ENCODE measurements at regions not wholly inside any gene's neighbourhood (a gene's known extent, or its start where the extent isn't known, plus 50 kb on each side); places are given as distances from the start of the nearest gene placed in this dataset.
"Not testable (repeated sequence)": the region's sequence is repeated elsewhere in the genome, so short reads cannot be mapped to it uniquely, and the experiment has no call there.

DNA sequence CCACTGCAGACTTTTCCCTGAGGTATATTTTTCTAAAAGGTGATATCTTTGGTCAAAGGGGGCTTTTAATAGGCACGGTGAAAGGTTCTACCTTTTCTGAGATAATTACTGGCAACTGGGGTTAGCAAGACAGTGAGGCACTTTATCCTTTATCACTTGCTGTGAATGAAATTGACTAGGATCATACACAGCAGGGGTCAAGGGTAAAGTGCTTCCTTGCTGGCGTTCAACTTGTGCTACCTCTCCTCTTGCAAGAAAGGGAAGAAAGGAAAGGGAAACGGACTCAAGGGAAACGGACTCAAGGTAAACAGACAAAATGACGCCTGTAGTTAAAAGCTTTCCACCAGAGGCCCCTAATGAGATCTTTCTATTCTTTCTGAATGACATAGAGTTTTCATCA is 78.6 kb upstream of the RAPGEF2 start:
- Mint-ChIP-seq H3K9me3 (no peaks in the 10 kb centered on the region), H3K4me3 (no peak overlapping the region), H3K27me3 (peaks cover 0 to 2% of the 10 kb centered on the region in 2 donors), H3K27ac (no peak overlapping the region), H3K4me1 (no peaks in the 10 kb centered on the region), H3K36me3 (no peaks in the 10 kb centered on the region)
- no peaks in the 10 kb centered on the region for H3K9me3 ChIP-seq (ENCODE audit: control insufficient read depth in 1 of 2, low read length in 2 of 2)
- intact Hi-C loops (cut with micrococcal nuclease): no loop called here
- DNase-seq: no peak
- H3K27me3 ChIP-seq (ENCODE audit: insufficient read depth, low read length): no peaks in the 10 kb centered on the region
- no peaks in the 10 kb centered on the region for H3K36me3 ChIP-seq (ENCODE audit: insufficient read depth, low read length)
- ChIA-PET CTCF (ENCODE audit: partially characterized antibody) (no interaction called here), POLR2A (ENCODE audit: partially characterized antibody) (no interaction called here)
- H3K27ac ChIP-seq (ENCODE audit: low read depth, low read length): no peak overlapping the region
- H3K4me1 ChIP-seq (ENCODE audit: insufficient read depth, low read length): no peaks in the 10 kb centered on the region
- no peak overlapping the region for H3K4me3 ChIP-seq (ENCODE audit: low read length in 2 of 2)

DNA sequence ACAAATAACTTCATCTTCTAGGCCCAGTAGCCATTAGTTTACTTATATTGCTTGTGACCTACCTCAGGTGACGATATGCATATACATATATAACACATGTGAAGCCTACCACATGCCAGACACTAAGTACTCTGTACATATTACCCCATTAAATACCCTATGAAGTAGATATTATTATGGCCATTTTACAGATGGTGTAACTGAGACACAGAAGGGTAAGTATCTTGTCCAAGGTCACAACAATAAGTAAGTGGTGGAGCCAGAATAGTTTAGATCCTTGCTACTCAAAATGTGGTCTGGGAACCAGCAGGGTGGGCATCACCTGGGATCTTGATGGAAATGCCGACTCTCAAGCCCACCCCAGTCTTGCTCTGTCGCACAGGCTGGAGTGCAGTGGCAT is 78.1 kb upstream of the RAPGEF2 start:
- ChIA-PET CTCF (ENCODE audit: partially characterized antibody) (no interaction called here), POLR2A (ENCODE audit: partially characterized antibody) (no interaction called here)
- H3K9me3 Mint-ChIP-seq: no peaks in the 10 kb centered on the region
- no peak overlapping the region for H3K27ac Mint-ChIP-seq
- no peaks in the 10 kb centered on the region for H3K4me1 Mint-ChIP-seq
- no peaks in the 10 kb centered on the region for H3K27me3 ChIP-seq (ENCODE audit: insufficient read depth, low read length)
- H3K36me3 Mint-ChIP-seq: no peaks in the 10 kb centered on the region
- H3K4me1 ChIP-seq (ENCODE audit: insufficient read depth, low read length): no peaks in the 10 kb centered on the region
- intact Hi-C loops (cut with micrococcal nuclease): no loop called here
- no peak for DNase-seq
- no peak overlapping the region for H3K4me3 Mint-ChIP-seq
- no peak overlapping the region for H3K27ac ChIP-seq (ENCODE audit: low read depth, low read length)
- H3K9me3 ChIP-seq (ENCODE audit: control insufficient read depth in 1 of 2, low read length in 2 of 2): no peaks in the 10 kb centered on the region
- H3K4me3 ChIP-seq (ENCODE audit: low read length in 2 of 2): no peak overlapping the region
- peaks cover 0 to 2% of the 10 kb centered on the region in 2 donors for H3K27me3 Mint-ChIP-seq
- H3K36me3 ChIP-seq (ENCODE audit: insufficient read depth, low read length): no peaks in the 10 kb centered on the region

DNA sequence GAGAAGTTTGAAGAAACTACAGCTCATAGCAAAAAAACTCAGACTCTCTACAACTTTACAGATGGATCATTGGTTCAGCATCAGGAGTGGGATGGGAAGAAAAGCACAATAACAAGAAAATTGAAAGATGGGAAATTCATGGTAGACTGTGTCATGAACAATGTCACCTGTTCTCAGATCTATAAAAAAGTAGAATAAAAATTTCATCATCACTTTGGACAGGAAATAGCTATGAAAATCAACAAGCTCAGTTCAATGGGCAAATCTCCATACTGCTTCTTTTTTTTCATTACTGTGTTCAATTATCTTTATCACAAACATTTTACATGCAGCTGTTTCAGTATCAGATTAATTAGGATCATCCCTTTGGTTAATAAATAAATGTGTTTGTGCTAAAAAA is 76.5 kb upstream of the RAPGEF2 start:
- Mint-ChIP-seq H3K27me3 (peaks cover 0 to 6% of the 10 kb centered on the region in 2 donors), H3K9me3 (no peaks in the 10 kb centered on the region), H3K4me1 (no peaks in the 10 kb centered on the region), H3K36me3 (no peaks in the 10 kb centered on the region), H3K4me3 (no peak overlapping the region), H3K27ac (no peak overlapping the region)
- H3K9me3 ChIP-seq (ENCODE audit: control insufficient read depth in 1 of 2, low read length in 2 of 2): no peaks in the 10 kb centered on the region
- H3K27me3 ChIP-seq (ENCODE audit: insufficient read depth, low read length): no peaks in the 10 kb centered on the region
- H3K36me3 ChIP-seq (ENCODE audit: insufficient read depth, low read length): no peaks in the 10 kb centered on the region
- CTCF ChIA-PET (ENCODE audit: partially characterized antibody): no interaction called here
- DNase-seq: no peak
- H3K27ac ChIP-seq (ENCODE audit: low read depth, low read length): no peak overlapping the region
- H3K4me1 ChIP-seq (ENCODE audit: insufficient read depth, low read length): no peaks in the 10 kb centered on the region
- no peak overlapping the region for H3K4me3 ChIP-seq (ENCODE audit: low read length in 2 of 2)
- intact Hi-C loops (cut with micrococcal nuclease): no loop called here
- POLR2A ChIA-PET (ENCODE audit: partially characterized antibody): no interaction called here

DNA sequence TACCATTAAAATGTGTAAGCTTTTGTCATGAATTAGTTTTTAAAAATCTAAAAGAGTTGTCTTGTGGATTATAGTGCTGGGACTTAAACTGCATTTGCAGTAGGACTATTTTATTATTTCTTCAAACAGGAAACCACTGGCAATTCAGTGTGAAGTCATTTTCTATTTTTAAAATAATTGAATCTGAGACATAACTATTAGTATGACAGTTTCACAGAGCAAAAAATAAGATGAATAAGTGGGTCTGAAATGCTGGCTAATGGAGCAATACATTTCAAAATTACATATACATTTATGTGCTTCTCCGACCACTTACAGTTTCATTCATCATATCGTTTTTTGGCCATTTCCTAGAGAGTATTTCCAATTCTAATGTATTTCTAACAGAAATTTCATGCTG is 75.3 kb upstream of the RAPGEF2 start:
- no peaks in the 10 kb centered on the region for H3K36me3 Mint-ChIP-seq
- no peaks in the 10 kb centered on the region for H3K36me3 ChIP-seq (ENCODE audit: insufficient read depth, low read length)
- H3K27me3 ChIP-seq (ENCODE audit: insufficient read depth, low read length): no peaks in the 10 kb centered on the region
- POLR2A ChIA-PET (ENCODE audit: partially characterized antibody): no interaction called here
- H3K9me3 ChIP-seq (ENCODE audit: control insufficient read depth in 1 of 2, low read length in 2 of 2): no peaks in the 10 kb centered on the region
- H3K27me3 Mint-ChIP-seq: peaks cover 0 to 8% of the 10 kb centered on the region in 2 donors
- CTCF ChIA-PET (ENCODE audit: partially characterized antibody): no interaction called here
- intact Hi-C loops (cut with micrococcal nuclease): no loop called here
- H3K4me3 Mint-ChIP-seq: no peak overlapping the region
- H3K4me1 ChIP-seq (ENCODE audit: insufficient read depth, low read length): no peaks in the 10 kb centered on the region
- H3K4me1 Mint-ChIP-seq: no peaks in the 10 kb centered on the region
- H3K27ac ChIP-seq (ENCODE audit: low read depth, low read length): no peak overlapping the region
- DNase-seq: no peak
- H3K27ac Mint-ChIP-seq: no peak overlapping the region
- H3K4me3 ChIP-seq (ENCODE audit: low read length in 2 of 2): no peak overlapping the region
- H3K9me3 Mint-ChIP-seq: no peaks in the 10 kb centered on the region

DNA sequence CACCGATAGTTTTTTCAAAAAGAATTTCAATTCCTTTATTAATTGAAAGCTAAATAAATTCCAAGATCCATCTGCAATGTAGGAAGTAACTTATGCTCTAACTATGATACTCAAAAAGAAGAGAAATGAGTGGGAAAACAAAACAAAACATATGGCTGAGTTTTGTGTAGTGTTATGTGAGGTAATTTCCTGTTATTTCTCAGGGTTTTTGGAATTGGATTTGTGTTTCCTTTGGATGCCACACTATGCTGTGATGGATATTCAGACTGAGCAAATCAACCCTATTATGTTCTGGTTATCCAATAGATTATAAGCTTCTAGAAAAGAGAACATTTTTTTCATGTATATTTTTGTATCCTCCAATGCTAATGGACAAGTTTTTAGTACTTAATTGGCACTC is 73.4 kb upstream of the RAPGEF2 start:
- intact Hi-C loops (cut with micrococcal nuclease): no loop called here
- H3K36me3 Mint-ChIP-seq: no peaks in the 10 kb centered on the region
- CTCF ChIA-PET (ENCODE audit: partially characterized antibody): no interaction called here
- peaks cover 1 to 8% of the 10 kb centered on the region in 2 donors for H3K27me3 Mint-ChIP-seq
- H3K9me3 Mint-ChIP-seq: no peaks in the 10 kb centered on the region
- no peak overlapping the region for H3K4me3 Mint-ChIP-seq
- Histone ChIP-seq H3K27ac (ENCODE audit: low read depth, low read length) (no peak overlapping the region), H3K36me3 (ENCODE audit: insufficient read depth, low read length) (no peaks in the 10 kb centered on the region), H3K4me3 (ENCODE audit: low read length in 2 of 2) (no peak overlapping the region), H3K9me3 (ENCODE audit: control insufficient read depth in 1 of 2, low read length in 2 of 2) (no peaks in the 10 kb centered on the region), H3K27me3 (ENCODE audit: insufficient read depth, low read length) (no peaks in the 10 kb centered on the region), H3K4me1 (ENCODE audit: insufficient read depth, low read length) (no peaks in the 10 kb centered on the region)
- POLR2A ChIA-PET (ENCODE audit: partially characterized antibody): no interaction called here
- no peaks in the 10 kb centered on the region for H3K4me1 Mint-ChIP-seq
- no peak for DNase-seq
- no peak overlapping the region for H3K27ac Mint-ChIP-seq

DNA sequence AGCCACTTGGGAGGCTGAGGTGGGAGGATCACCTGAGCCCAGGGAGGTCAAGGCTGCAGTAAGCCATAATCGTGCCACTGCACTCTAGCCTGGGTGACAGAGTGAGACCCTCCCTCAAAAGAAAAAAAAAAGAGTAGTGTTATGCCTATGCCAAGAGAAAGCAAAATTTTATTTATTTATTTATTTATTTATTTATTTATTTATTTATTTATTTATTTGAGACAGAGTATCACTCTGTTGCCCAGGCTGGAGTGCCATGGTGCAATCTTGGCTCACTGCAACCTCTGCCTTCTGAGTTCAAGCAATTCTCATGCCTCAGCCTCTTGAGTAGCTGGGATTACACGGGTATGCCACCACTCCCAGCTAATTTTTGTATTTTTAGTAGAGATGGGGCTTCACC is 72.6 kb upstream of the RAPGEF2 start:
- H3K4me3 ChIP-seq (ENCODE audit: low read length in 2 of 2); POLR2A ChIA-PET (ENCODE audit: partially characterized antibody); H3K4me3 Mint-ChIP-seq; H3K36me3 ChIP-seq (ENCODE audit: insufficient read depth, low read length); H3K9me3 Mint-ChIP-seq; H3K27ac ChIP-seq (ENCODE audit: low read depth, low read length); CTCF ChIA-PET (ENCODE audit: partially characterized antibody); H3K27me3 ChIP-seq (ENCODE audit: insufficient read depth, low read length); DNase-seq; H3K27me3 Mint-ChIP-seq; H3K4me1 ChIP-seq (ENCODE audit: insufficient read depth, low read length); H3K4me1 Mint-ChIP-seq; H3K9me3 ChIP-seq (ENCODE audit: control insufficient read depth in 1 of 2, low read length in 2 of 2); intact Hi-C loops (cut with micrococcal nuclease); H3K36me3 Mint-ChIP-seq; H3K27ac Mint-ChIP-seq: not testable (repeated sequence)

DNA sequence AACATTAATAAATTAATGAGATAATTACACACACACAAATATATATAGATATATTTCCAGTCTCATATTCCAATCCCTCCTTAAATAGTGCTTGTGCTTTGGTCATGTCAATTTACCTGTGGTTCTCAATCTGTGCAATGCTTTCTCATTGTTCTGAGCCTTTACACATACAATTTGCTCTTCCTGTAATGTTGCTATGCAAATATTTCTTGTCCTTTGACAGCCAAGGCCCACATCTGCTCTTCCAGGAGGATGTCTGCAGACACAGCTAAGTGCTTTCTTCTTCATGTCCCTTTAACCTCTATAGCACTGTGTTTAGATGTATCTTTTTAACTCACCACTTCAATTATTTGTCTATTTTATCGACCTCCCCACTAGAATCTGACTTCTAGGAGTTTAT is 67.3 kb upstream of the RAPGEF2 start:
- Mint-ChIP-seq H3K4me1 (no peaks in the 10 kb centered on the region), H3K27ac (no peak overlapping the region), H3K36me3 (no peaks in the 10 kb centered on the region), H3K27me3 (peaks cover 4 to 10% of the 10 kb centered on the region in 2 donors), H3K4me3 (no peak overlapping the region), H3K9me3 (no peaks in the 10 kb centered on the region)
- H3K27ac ChIP-seq (ENCODE audit: low read depth, low read length): no peak overlapping the region
- no peak overlapping the region for H3K4me3 ChIP-seq (ENCODE audit: low read length in 2 of 2)
- CTCF ChIA-PET (ENCODE audit: partially characterized antibody): no interaction called here
- POLR2A ChIA-PET (ENCODE audit: partially characterized antibody): interaction anchor here (1.4 kb wide), 1 partner anchor 18 kb away, joined by 3 read pairs; no protein-coding TSS in a partner anchor
- no peaks in the 10 kb centered on the region for H3K4me1 ChIP-seq (ENCODE audit: insufficient read depth, low read length)
- DNase-seq: no peak
- intact Hi-C loops (cut with micrococcal nuclease): no loop called here
- H3K27me3 ChIP-seq (ENCODE audit: insufficient read depth, low read length): no peaks in the 10 kb centered on the region
- H3K36me3 ChIP-seq (ENCODE audit: insufficient read depth, low read length): no peaks in the 10 kb centered on the region
- no peaks in the 10 kb centered on the region for H3K9me3 ChIP-seq (ENCODE audit: control insufficient read depth in 1 of 2, low read length in 2 of 2)

DNA sequence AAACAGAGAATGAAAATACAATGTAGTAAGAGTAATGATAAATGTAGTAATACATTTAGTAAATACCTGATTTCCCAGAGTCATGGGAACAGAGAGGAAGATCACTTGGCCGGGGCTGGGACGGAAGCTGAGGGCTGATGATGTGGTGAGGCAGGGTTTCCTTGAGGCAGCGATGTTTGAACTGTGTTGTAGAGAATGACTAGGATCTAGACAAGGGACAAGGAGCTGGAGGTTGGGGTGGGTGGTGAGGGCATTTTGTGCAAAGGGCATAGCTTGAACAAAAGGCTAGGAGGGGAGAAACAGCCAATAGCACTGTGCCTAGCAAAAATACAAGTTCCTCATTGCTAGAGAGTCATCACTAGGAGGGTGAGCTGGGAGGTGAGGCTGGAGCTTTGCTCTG is 64.3 kb upstream of the RAPGEF2 start:
- peak overlapping the region in 1 of 7 donors; percentile 14 for H3K27ac Mint-ChIP-seq
- intact Hi-C loops (cut with micrococcal nuclease): no loop called here
- H3K36me3 Mint-ChIP-seq: no peaks in the 10 kb centered on the region
- Histone ChIP-seq H3K27ac (ENCODE audit: low read depth, low read length) (no peak overlapping the region), H3K9me3 (ENCODE audit: control insufficient read depth in 1 of 2, low read length in 2 of 2) (no peaks in the 10 kb centered on the region), H3K4me1 (ENCODE audit: insufficient read depth, low read length) (no peaks in the 10 kb centered on the region), H3K27me3 (ENCODE audit: insufficient read depth, low read length) (no peaks in the 10 kb centered on the region), H3K36me3 (ENCODE audit: insufficient read depth, low read length) (no peaks in the 10 kb centered on the region), H3K4me3 (ENCODE audit: low read length in 2 of 2) (no peak overlapping the region)
- H3K4me1 Mint-ChIP-seq: no peaks in the 10 kb centered on the region
- ChIA-PET POLR2A (ENCODE audit: partially characterized antibody) (no interaction called here), CTCF (ENCODE audit: partially characterized antibody) (no interaction called here)
- peaks cover 12 to 18% of the 10 kb centered on the region in 2 donors for H3K27me3 Mint-ChIP-seq
- DNase-seq: no peak
- H3K4me3 Mint-ChIP-seq: no peak overlapping the region
- H3K9me3 Mint-ChIP-seq: peaks cover 0 to 1% (median 0%) of the 10 kb centered on the region in 8 donors
